Heart left ventricle (tissue), 13 donors: ENCODE measurements at regions not wholly inside any gene's neighbourhood (a gene's known extent, or its start where the extent isn't known, plus 50 kb on each side); places are given as distances from the start of the nearest gene placed in this dataset.

ENCODE experiments used
- POLR2A ChIP-seq, 2 donors: fragments of 450-650 bp; IDR thresholded peaks; one replicate each; pipeline ENCODE4 v1.6.1; 2017; ENCODE audit warnings: antibody characterized with exemption in 2 of 2, mild to moderate bottlenecking in 2 of 2, moderate library complexity in 2 of 2
- TF ChIP-seq, protein P1 (sequence below), 12 donors: fragments of 200-600 bp; sonication (generic) in 4 of 12; IDR thresholded peaks; one replicate each; pipeline versions ENCODE4 v1.5.0 to v1.8.0; 2018 to 2022; ENCODE audit warnings: antibody characterized with exemption in 12 of 12, mild to moderate bottlenecking in 5 of 12
- donor health status: ischemic (EF 13 %, LVEDD 7.1; RV severe dilation, severe dysfunction).
- donor health status: DM: no; HTN: yes; CAD: no.
- donor health status: DM: no; HTN: no; CAD: no.
- donor health status: ischemic (EF 25% LVEDD 6.9; RV normal size, moderate dysfunction).
- donor health status: ischemic (EF 25% LVEDD 5.7; RV mildly dilated, moderate dysfunction).
- donor health status: ischemic (EF 35%, LVEDD 5.7; RV mildly dilated, moderate dysfunction).
- donor health status: nonischemic (EF 11% LVEDD 7.7; RV severe dilation, severe dysfunction).
- donor health status: DM: yes; HTN: yes; CAD: no.
- donor health status: PGD.
- donor health status: ischemic (EF 29% LVEDD 5.4; RV normal size, mild dysfunction).
- donor health status: nonischemic (EF 23%, LVEDD 6.1; RV moderate dilation, normal function).

DNA sequence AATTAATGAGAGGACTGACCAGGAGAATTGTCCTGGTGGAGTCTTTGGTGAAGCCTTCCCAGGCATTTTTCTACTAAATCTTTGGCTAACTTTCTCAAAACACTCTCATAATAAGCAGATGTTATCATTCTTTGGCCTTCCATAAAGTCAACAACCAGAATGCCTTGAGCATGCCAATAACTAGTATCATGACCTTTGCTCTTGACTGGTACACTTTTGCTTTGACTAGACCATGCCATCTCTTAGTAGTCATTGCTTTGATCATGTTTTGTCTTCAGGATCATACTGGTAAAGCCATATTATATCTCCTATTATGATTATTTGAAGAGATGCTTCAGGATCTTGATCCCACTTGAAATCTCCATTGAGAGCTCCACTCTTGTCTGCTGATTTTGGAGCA, 506.9 kb downstream of the ELAVL2 start:
- TF ChIP-seq, protein P1, sequence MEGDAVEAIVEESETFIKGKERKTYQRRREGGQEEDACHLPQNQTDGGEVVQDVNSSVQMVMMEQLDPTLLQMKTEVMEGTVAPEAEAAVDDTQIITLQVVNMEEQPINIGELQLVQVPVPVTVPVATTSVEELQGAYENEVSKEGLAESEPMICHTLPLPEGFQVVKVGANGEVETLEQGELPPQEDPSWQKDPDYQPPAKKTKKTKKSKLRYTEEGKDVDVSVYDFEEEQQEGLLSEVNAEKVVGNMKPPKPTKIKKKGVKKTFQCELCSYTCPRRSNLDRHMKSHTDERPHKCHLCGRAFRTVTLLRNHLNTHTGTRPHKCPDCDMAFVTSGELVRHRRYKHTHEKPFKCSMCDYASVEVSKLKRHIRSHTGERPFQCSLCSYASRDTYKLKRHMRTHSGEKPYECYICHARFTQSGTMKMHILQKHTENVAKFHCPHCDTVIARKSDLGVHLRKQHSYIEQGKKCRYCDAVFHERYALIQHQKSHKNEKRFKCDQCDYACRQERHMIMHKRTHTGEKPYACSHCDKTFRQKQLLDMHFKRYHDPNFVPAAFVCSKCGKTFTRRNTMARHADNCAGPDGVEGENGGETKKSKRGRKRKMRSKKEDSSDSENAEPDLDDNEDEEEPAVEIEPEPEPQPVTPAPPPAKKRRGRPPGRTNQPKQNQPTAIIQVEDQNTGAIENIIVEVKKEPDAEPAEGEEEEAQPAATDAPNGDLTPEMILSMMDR (IDR thresholded peaks at IDR 0.05) = no peak
- TF ChIP-seq POLR2A (IDR thresholded peaks at IDR 0.05) = no peak
